ENCODE measurements at regions not wholly inside any gene's neighbourhood (a gene's known extent, or its start where the extent isn't known, plus 50 kb on each side); places are given as distances from the start of the nearest gene placed in this dataset.

DNA sequence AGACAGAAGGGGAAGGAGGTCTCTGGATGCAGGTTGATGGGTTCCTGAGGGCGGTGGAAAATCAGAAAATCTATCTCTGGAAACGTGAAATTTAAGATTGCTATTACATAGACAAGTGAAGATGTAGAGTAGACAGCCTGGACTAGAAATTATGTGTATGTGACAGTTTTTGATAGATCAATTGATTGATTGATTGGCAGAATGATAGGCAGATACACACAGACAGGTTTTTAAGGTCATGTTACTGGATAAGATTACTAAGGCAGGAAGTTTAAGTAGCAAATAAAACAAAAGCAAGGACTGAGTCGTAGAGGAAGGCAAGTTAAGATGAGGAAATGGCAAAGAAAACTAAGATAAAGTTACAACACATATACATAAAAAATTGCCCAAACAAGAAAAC is 124.7 kb downstream of the RGS21 start:
- DNase-seq (no peak), FAIRE-seq (no peak)
- no peak for TF ChIP-seq CTCF (IDR thresholded peaks at IDR 0.05; ENCODE audit: borderline replicate concordance, extremely low read depth, insufficient read depth)
- H3K36me3 ChIP-seq (ENCODE audit: control insufficient read depth in 2 of 3, insufficient read depth in 3 of 3, low read length in 3 of 3), result no peaks in the 10 kb centered on the region
- no peak overlapping the region for H3K4me3 ChIP-seq (ENCODE audit: low read length in 3 of 3)
- intact Hi-C loops (cut with DNase I), result no loop called here
- no peak overlapping the region for H3K9ac ChIP-seq (ENCODE audit: low read length in 3 of 3)
- H3K9me3 ChIP-seq (ENCODE audit: control insufficient read depth in 2 of 3, insufficient read depth in 1 of 3, low read length in 3 of 3), result no peaks in the 10 kb centered on the region
- no peaks in the 10 kb centered on the region for H3K4me1 ChIP-seq (ENCODE audit: control insufficient read depth in 2 of 3, insufficient read depth in 2 of 3, low read depth in 1 of 3, low read length in 3 of 3)
- H3K27ac ChIP-seq (ENCODE audit: low read depth in 2 of 2, low read length in 2 of 2), result no peak overlapping the region
- no peaks in the 10 kb centered on the region for H3K27me3 ChIP-seq (ENCODE audit: control insufficient read depth, insufficient read depth, low read length)

DNA sequence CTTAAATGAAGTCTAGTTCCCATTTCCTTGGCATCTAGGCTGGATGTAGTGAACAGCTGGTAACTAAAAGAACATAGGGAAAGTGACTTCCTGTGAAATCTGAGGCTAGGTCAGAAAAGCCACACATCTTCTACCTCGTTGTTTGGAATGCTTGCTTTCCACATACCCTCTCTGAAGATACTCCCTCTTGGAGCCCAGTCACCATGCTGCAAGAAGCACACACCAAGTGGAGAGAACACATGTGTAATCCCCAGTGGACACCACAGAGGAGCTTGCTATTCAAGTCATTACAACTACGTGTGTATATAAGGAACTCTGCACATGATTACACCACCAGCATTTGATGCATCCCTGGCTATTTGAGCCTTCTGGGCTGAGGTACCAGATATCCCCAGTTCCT is 125.9 kb downstream of the RGS21 start:
- no peak overlapping the region for H3K4me3 ChIP-seq (ENCODE audit: low read length in 3 of 3)
- H3K27me3 ChIP-seq (ENCODE audit: control insufficient read depth, insufficient read depth, low read length), result no peaks in the 10 kb centered on the region
- no peaks in the 10 kb centered on the region for H3K9me3 ChIP-seq (ENCODE audit: control insufficient read depth in 2 of 3, insufficient read depth in 1 of 3, low read length in 3 of 3)
- H3K4me1 ChIP-seq (ENCODE audit: control insufficient read depth in 2 of 3, insufficient read depth in 2 of 3, low read depth in 1 of 3, low read length in 3 of 3), result no peaks in the 10 kb centered on the region
- DNase-seq (no peak), FAIRE-seq (no peak)
- no peak overlapping the region for H3K27ac ChIP-seq (ENCODE audit: low read depth in 2 of 2, low read length in 2 of 2)
- no peaks in the 10 kb centered on the region for H3K36me3 ChIP-seq (ENCODE audit: control insufficient read depth in 2 of 3, insufficient read depth in 3 of 3, low read length in 3 of 3)
- no peak overlapping the region for H3K9ac ChIP-seq (ENCODE audit: low read length in 3 of 3)
- TF ChIP-seq CTCF (IDR thresholded peaks at IDR 0.05; ENCODE audit: borderline replicate concordance, extremely low read depth, insufficient read depth), result no peak
- intact Hi-C loops (cut with DNase I), result no loop called here

GRCh38 chr1:192443616-192444015 is 126.8 kb downstream of the RGS21 start:
- Histone ChIP-seq H3K36me3 (ENCODE audit: control insufficient read depth in 2 of 3, insufficient read depth in 3 of 3, low read length in 3 of 3) (no peaks in the 10 kb centered on the region), H3K9me3 (ENCODE audit: control insufficient read depth in 2 of 3, insufficient read depth in 1 of 3, low read length in 3 of 3) (no peaks in the 10 kb centered on the region), H3K27me3 (ENCODE audit: control insufficient read depth, insufficient read depth, low read length) (no peaks in the 10 kb centered on the region), H3K4me1 (ENCODE audit: control insufficient read depth in 2 of 3, insufficient read depth in 2 of 3, low read depth in 1 of 3, low read length in 3 of 3) (no peaks in the 10 kb centered on the region), H3K4me3 (ENCODE audit: low read length in 3 of 3) (no peak overlapping the region), H3K9ac (ENCODE audit: low read length in 3 of 3) (no peak overlapping the region), H3K27ac (ENCODE audit: low read depth in 2 of 2, low read length in 2 of 2) (no peak overlapping the region)
- DNase-seq (no peak), FAIRE-seq (no peak)
- TF ChIP-seq CTCF (IDR thresholded peaks at IDR 0.05; ENCODE audit: borderline replicate concordance, extremely low read depth, insufficient read depth), result no peak
- intact Hi-C loops (cut with DNase I), result no loop called here

DNA sequence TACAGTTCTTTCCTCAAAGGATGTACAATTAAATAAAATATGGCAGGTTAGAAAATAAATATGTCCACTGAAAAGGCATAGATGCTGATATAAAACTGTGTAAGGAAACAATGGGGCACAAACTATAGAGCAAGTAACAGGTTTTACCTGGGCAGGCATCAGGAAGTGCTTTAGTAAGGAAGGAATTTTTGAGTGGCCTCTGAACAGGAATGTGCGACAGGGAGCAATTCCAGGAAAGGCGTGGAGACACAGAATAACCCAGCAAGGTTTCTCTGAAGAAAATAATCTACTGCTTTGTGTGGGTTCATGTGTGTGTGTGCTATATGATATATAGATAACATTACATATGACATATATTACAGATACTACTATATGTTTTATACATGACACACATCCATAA is 128.4 kb downstream of the RGS21 start:
- no peaks in the 10 kb centered on the region for H3K9me3 ChIP-seq (ENCODE audit: control insufficient read depth in 2 of 3, insufficient read depth in 1 of 3, low read length in 3 of 3)
- TF ChIP-seq CTCF (IDR thresholded peaks at IDR 0.05; ENCODE audit: borderline replicate concordance, extremely low read depth, insufficient read depth), result no peak
- H3K4me1 ChIP-seq (ENCODE audit: control insufficient read depth in 2 of 3, insufficient read depth in 2 of 3, low read depth in 1 of 3, low read length in 3 of 3), result no peaks in the 10 kb centered on the region
- H3K27me3 ChIP-seq (ENCODE audit: control insufficient read depth, insufficient read depth, low read length), result no peaks in the 10 kb centered on the region
- no peaks in the 10 kb centered on the region for H3K36me3 ChIP-seq (ENCODE audit: control insufficient read depth in 2 of 3, insufficient read depth in 3 of 3, low read length in 3 of 3)
- H3K4me3 ChIP-seq (ENCODE audit: low read length in 3 of 3), result no peak overlapping the region
- H3K27ac ChIP-seq (ENCODE audit: low read depth in 2 of 2, low read length in 2 of 2), result no peak overlapping the region
- no peak overlapping the region for H3K9ac ChIP-seq (ENCODE audit: low read length in 3 of 3)
- FAIRE-seq (no peak), DNase-seq (peak in 2 of 5 donors; percentile 17 to 29)
- intact Hi-C loops (cut with DNase I), result no loop called here
